Neural cell (in vitro differentiated cells): ENCODE measurements at regions not wholly inside any gene's neighbourhood (a gene's known extent, or its start where the extent isn't known, plus 50 kb on each side); places are given as distances from the start of the nearest gene placed in this dataset.

ENCODE experiments used
- EP300 ChIP-seq: fragments of 450-650 bp; conservative IDR thresholded peaks from 2 replicates; pipeline ENCODE4 v1.6.1; 2014; ENCODE audit warnings: antibody characterized with exemption, mild to moderate bottlenecking, moderate library complexity; ENCODE audit not compliant: poor library complexity, severe bottlenecking
- EZH2 ChIP-seq: fragments of 200-600, 300-800 bp; shearing (Covaris generic), sonication (generic); IDR thresholded peaks from 2 replicates; pipeline ENCODE4 v1.6.1; 2014; ENCODE audit warnings: antibody characterized with exemption, low read length, borderline replicate concordance, mild to moderate bottlenecking; ENCODE audit not compliant: insufficient read depth, poor library complexity, severe bottlenecking
- POLR2AphosphoS5 ChIP-seq: IDR thresholded peaks from 2 replicates; pipeline ENCODE4 v1.6.1; 2012
- RAD21 ChIP-seq: fragments of 450-650 bp; conservative IDR thresholded peaks from 2 replicates; pipeline ENCODE4 v1.6.1; 2014; ENCODE audit warnings: antibody characterized with exemption, mild to moderate bottlenecking, moderate library complexity
- TF ChIP-seq, protein P1 (sequence below): fragments of 450-650 bp; IDR thresholded peaks from 2 replicates; pipeline ENCODE4 v1.5.1; 2014; ENCODE audit warnings: antibody characterized with exemption, mild to moderate bottlenecking, moderate library complexity; ENCODE audit not compliant: poor library complexity, severe bottlenecking
- TF ChIP-seq, protein P2 (sequence below): IDR thresholded peaks from 2 replicates; pipeline ENCODE4 v1.6.1; 2012; ENCODE audit warnings: borderline replicate concordance

DNA sequence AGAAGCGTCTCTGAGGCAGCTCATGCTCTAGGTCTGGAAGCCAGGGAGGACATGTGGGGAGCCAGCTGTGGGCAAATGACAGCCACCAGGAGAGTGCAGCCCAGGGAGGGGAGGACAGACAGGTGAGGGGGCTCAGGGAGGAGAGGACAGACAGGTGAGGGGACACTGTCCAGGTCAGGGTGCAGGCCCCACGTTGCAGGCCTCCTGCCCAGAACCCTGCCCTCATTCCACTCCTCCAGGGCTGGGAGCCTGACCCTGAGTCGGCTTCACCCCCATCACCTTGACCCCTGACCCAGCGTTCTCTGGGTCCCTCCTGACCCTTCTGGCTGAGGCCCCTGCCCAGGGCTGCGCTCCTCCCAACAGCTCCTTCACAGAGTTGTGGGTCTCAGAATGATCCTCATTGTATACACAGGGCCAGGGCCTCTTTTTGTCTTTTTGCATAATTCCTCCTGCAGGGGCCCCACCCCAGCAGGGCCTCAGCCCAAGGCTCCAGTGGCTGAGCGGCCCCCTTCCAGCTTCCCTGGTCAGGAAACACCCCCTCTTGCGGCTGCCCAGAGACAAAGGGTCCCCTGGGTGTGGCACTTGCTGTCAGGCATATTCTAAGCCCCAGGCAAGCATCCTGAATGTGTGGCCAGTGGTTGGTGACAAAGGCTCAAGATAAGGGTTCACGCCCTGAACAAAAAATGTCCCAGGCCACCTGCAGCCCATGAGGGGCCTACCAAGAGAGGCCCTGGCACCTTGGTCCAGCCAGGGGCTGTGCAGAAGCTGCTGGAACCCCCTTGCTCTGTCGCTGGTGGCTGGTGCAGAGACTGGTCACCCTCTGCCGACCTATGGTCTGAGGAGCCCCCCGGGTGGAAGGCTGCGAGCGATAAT, 853.0 kb downstream of the BRD1 start:
- TF ChIP-seq, protein P1, sequence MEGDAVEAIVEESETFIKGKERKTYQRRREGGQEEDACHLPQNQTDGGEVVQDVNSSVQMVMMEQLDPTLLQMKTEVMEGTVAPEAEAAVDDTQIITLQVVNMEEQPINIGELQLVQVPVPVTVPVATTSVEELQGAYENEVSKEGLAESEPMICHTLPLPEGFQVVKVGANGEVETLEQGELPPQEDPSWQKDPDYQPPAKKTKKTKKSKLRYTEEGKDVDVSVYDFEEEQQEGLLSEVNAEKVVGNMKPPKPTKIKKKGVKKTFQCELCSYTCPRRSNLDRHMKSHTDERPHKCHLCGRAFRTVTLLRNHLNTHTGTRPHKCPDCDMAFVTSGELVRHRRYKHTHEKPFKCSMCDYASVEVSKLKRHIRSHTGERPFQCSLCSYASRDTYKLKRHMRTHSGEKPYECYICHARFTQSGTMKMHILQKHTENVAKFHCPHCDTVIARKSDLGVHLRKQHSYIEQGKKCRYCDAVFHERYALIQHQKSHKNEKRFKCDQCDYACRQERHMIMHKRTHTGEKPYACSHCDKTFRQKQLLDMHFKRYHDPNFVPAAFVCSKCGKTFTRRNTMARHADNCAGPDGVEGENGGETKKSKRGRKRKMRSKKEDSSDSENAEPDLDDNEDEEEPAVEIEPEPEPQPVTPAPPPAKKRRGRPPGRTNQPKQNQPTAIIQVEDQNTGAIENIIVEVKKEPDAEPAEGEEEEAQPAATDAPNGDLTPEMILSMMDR = no peak
- no peak for TF ChIP-seq EP300
- TF ChIP-seq RAD21 = no peak
- no peak for TF ChIP-seq EZH2
- TF ChIP-seq POLR2AphosphoS5 = no peak
- TF ChIP-seq, protein P2, sequence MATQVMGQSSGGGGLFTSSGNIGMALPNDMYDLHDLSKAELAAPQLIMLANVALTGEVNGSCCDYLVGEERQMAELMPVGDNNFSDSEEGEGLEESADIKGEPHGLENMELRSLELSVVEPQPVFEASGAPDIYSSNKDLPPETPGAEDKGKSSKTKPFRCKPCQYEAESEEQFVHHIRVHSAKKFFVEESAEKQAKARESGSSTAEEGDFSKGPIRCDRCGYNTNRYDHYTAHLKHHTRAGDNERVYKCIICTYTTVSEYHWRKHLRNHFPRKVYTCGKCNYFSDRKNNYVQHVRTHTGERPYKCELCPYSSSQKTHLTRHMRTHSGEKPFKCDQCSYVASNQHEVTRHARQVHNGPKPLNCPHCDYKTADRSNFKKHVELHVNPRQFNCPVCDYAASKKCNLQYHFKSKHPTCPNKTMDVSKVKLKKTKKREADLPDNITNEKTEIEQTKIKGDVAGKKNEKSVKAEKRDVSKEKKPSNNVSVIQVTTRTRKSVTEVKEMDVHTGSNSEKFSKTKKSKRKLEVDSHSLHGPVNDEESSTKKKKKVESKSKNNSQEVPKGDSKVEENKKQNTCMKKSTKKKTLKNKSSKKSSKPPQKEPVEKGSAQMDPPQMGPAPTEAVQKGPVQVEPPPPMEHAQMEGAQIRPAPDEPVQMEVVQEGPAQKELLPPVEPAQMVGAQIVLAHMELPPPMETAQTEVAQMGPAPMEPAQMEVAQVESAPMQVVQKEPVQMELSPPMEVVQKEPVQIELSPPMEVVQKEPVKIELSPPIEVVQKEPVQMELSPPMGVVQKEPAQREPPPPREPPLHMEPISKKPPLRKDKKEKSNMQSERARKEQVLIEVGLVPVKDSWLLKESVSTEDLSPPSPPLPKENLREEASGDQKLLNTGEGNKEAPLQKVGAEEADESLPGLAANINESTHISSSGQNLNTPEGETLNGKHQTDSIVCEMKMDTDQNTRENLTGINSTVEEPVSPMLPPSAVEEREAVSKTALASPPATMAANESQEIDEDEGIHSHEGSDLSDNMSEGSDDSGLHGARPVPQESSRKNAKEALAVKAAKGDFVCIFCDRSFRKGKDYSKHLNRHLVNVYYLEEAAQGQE = no peak
